ENCODE measurements at regions not wholly inside any gene's neighbourhood (a gene's known extent, or its start where the extent isn't known, plus 50 kb on each side); places are given as distances from the start of the nearest gene placed in this dataset.

DNA sequence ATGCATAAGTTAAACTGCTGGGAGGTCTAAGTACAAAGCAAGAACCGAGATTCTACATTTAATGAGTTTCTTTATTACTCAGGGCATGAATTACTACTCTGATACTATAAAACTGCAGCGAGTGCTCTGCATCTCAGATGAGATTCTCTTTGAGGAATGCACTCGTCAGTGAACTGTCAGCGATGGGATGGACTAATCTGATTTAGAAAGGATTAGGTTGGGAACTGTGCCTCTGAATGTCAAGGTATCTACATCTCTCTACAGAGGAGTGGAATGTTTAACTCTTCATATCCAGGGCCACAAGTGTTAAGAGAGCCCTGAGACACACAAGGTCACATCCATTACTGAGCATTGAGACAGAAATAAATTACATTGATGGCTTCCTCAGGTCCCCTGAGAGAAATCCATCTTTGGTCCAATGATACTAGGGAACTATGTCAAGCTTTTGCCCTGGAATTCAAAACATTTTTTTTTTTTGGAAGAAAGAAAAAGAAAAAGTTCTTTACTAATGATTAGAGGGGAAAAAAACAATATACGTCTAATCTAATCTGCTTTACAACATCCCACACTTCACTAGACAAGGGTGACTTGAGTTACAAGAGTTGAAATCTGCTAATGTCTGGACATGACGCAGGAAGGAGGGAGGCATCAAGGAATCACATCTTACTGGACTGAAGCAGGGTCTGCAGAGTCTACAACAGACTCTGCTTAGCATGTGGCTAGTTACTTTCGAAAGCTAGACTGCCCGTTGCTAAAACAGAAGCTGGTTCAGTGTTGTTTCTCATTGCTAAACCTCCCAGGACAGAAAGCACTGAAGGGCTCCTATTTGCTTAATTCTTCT, 270.0 kb upstream of the TLE4 start:
- no peak for DNase-seq

DNA sequence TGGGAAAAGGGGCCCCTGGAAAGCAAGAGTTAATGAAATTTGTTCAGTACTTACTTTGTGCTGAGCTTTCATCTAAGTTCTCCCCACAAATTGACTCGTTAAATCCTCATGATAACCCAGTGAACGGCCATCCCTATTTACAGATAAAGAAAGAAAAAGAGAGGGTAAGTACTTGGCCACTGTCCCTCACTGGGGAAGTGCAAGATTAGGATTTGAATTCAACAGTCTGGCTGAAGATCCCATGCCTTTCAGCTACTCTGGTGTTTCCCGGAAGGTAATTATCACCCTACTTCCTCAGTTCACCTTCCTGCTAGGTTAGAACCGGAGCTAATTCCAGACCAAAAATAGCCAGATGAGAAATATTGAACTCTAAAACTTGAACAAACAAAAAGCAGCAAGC, 269.2 kb upstream of the TLE4 start:
- no peak for DNase-seq

DNA sequence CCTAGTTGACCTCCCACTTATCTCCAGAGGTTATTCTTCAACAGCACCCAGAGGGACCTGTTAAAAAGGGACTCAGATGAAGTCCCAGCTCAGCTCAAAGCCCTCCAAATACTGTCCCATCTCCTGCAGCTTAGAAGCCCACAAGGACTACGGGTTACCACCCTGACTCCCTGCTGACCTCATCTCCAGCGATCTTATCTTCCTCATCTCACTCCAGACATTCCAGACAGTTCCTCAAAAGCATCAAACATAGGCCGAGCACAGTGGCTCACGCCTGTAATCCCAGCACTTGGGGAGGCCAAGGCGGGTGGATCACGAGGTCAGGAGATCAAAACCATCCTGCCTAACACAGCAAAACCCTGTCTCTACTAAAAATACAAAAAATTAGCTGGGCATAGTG, 263.8 kb upstream of the TLE4 start:
- DNase-seq = no peak

DNA sequence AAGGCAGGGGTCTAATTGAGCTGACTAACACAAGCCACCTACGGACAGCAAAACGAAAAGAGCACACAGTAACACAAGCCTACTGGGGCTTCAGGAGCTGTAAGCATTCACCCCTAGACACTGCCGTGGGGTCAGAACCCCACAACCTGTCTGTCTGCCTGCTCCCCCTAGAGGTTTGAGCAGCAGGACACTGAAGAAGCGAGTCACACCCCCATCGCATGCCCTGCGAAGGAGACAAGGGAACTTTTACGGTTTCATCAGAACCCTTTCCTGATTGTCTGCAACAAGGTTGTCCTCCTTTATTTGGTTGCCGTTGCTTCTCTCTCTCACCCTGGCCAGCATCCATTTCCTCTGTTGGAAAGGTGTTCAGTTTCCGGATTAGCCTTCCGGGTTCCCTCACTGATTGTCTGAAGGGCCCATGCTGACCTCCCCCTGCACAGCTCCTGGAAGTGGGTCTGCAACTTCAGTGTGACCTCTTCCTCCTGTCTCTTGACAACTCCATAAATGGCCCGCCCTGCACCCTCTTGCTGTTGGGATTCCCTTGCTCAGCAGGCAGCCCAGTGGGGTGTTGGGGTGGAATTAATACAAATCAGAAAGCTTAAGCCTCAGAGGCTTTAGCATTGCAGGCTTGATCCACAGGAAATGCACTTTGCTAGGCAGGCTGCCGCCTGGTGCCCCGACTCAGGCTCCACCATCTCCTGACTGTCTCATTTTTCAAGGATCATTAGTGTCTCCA, 258.9 kb upstream of the TLE4 start:
- no peak for DNase-seq

DNA sequence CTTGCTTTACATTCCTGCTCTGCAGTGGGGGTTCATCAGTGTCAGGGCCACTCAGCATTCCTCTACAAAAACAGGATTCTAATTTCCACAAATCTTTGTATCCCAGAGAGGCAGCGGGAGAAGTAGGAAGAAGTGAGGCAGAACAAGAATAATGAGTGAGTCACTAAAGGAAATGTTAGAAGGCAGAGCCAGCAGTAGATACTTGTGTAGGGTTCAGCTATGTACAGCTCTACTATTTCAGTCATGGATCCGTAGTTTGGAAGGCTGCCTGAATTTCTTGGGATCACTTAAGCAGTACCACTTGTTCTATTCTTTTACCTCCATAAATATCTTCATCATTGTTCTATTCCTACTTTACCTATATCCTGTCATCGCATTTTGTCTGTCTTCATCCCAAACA, 246.3 kb upstream of the TLE4 start:
- DNase-seq = no peak

DNA sequence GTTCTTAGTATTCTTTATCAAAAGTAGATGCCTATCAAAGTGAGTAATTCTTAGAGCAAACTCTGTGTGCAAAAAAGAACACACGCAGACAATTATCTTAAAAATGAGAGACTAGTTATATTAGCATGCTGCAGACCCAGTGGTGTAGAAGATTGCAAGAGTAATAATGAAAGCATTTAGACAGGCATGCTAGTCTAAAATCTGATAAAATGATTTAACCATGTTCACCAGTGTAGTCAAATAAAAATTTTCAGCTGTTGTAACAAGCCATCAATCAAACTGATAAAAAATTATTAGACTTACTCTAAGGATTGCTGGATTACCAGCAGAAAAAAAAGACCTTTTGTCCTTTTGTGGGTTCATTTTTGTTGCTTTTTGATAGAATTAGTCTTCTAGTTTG, 241.9 kb upstream of the TLE4 start:
- no peak for DNase-seq

DNA sequence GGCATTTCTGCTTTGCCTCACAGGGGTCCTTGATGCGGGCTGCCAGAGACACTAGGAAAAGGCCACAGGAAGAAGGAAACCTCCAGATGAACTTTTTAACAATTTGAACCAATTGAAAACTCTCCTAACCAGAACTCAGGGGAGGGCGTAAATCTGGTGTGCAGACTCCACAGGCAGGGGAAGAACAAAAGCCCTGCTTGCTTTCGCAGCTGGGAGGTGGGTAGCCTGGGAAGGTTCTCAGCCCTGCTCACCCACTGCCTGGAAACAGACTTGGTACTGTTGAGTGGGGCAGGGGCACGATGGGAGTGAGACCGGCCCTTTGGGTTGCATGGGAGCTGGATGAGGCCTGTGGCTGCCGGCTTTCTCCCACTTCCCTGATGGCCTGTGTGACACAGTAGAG, 237.8 kb upstream of the TLE4 start:
- DNase-seq = no peak

DNA sequence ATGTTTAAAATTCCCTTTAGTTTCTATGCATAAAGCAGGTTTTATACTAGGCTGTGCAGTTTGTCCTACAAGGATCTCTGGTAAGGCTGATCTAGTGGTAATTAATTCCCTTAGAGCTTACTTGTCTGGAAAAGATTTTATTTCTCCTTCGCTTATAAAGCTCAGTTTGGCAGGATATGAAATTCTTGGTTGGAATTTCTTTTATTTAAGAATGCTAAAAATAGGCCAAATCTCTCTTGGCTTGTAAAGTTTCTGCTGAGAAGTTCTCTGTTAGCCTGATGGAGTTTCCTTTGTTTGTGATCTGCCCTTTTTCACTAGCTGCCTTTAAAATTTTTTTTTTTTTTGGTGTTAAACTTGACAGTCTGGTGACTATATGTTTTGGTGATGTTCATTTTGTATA, 237.1 kb upstream of the TLE4 start:
- no peak for DNase-seq

DNA sequence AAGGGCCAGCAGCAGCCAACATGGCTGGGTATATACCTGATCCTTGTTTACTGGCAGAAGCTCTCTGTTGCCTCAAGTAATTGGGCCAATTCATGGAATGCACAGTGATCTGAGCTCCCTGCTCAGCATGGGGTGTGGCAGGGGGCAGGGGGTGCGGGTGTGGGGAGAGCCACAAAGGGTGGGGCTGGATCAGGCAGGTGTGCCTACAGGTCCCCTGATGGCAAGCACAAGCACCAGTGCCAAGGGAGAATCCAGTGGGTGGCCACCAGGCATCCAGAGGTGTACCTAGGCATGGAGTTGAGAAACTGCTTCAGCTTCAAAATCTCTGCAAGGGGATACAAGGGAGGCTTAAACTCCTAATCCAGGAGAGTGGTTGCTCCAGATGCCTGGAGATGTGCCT, 235.8 kb upstream of the TLE4 start:
- DNase-seq = no peak

DNA sequence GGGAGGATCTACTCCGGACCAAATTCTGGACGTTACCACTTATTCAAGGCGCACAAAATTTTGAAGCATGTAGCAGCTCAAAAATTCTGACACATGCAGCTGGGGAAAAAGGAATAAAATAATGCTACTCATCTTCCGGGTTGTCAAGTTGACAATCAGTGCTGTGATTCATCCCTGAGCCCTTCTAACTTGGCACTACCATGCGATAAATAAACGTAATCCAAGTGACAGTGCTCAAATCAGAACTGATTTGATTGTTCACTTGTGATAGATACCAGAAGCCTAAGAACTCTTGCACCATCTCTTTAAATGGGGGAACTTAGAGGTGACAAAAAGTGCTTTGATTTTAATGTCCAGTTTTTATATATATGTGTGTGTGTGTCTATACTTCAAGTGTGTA, 230.2 kb upstream of the TLE4 start:
- no peak for DNase-seq

DNA sequence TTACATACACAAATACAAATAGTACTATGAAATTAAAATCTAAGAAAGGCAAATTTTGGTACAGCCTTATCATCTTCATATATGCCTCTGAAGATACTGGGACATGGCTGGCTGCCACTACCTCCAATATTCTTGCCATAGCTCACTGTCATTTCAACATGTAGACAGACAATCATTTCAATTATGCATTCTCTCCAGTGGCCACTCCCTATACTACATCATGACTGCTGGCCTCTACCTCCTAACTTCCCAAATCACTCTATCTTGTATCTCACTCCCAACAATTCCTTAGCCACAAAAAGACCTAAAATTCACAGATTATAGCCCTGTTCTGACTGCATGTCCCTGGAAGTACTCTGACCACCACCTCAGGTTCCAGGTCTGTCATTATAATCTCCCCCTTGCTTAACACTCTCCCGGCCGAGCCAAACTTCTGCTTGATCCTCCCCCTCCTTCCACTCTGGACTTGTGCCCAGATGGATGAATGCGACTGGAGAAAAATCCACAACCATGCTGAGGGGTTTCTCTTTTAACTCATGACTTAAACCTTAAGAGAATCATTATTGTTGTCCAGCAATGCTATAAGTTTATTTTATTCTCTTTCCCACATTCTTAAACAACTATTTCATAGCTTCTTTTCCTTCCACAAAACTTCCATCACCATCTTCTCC, 225.3 kb upstream of the TLE4 start:
- no peak for DNase-seq

DNA sequence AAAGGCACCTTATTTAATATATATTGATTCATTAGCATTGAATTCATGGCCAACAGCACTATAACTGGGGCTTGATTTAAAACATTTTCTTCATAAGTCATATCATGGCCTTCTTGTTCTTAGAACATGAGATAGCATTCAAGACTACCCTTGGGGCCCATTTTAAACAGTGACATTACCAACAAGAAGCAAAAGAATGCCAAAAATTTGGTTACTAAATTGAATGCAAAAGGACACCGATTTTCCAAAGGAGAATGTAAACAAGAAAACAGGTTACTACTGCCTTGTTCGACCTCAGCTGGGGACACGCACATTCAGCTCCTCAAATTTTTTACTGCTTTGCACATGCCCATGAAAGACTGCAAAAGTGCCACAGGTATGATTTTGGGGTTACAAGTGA, 219.4 kb upstream of the TLE4 start:
- no peak for DNase-seq

DNA sequence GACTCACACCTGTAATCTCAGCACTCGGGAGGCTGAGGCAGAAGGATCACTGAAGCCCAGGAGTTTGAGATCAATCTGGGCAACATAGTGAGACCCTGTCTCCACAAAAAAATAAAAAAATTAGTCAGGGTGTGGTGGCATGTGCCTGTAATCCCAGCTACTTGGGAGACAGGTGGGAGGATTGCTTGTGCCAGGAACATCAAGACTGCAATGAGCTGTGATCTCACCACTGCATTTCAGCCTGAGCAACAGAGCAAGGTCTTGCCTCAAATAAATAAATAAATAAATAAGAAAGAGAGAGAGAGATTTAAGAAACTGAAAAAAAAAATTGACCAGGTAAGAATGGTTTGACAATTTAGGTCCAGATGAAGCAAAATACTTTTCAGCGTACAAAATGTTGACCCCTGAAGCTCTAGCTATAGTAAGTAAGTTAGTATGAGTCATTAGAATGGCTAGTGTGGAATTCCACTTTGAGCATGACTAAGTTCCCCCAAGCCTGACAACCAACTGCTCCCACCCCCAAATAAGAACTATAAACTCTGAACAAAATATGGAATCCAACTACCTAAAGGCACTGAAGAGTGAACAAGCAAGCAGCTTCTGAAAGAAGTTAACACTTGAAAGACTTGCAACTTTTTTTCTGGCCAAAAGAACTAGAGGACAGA, 217.8 kb upstream of the TLE4 start:
- DNase-seq = no peak

DNA sequence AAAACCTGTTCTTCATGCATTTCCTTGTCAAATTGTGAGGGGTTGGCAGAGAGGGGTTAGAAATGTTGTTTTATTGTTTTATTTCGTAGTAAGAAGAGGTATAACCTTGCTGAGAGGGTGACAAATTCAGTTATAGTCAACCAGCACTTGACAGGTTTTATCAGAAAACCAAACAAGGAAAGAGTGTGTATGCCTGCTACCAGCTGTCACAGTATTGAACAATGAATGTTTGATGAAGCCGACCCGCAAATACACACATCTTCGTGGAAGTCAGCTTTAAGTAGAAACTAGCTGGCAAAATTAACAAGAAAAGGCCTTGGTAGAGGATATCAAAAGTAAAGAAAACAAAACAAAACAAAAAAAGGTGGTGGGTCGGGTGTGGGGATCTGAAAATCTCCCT, 214.6 kb upstream of the TLE4 start:
- no peak for DNase-seq

DNA sequence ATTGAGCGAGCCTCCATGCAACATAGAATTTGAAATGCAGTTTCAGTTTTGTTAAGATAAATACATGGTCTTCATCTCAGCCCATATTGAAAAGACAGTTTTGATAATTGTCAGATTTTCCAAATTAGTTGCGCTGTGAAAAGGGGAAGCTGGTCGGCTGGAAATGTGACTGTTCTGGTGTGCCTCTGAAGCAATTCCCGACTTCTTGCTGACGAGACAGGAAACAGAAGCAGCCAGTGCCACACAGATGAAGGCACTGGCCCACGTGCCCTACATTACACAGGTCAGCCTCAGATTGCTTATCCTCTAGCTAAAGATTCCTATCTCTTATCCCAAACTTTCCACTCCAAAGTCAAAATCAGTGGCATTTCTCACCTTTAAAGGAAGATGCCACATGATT, 214.1 kb upstream of the TLE4 start:
- no peak for DNase-seq

DNA sequence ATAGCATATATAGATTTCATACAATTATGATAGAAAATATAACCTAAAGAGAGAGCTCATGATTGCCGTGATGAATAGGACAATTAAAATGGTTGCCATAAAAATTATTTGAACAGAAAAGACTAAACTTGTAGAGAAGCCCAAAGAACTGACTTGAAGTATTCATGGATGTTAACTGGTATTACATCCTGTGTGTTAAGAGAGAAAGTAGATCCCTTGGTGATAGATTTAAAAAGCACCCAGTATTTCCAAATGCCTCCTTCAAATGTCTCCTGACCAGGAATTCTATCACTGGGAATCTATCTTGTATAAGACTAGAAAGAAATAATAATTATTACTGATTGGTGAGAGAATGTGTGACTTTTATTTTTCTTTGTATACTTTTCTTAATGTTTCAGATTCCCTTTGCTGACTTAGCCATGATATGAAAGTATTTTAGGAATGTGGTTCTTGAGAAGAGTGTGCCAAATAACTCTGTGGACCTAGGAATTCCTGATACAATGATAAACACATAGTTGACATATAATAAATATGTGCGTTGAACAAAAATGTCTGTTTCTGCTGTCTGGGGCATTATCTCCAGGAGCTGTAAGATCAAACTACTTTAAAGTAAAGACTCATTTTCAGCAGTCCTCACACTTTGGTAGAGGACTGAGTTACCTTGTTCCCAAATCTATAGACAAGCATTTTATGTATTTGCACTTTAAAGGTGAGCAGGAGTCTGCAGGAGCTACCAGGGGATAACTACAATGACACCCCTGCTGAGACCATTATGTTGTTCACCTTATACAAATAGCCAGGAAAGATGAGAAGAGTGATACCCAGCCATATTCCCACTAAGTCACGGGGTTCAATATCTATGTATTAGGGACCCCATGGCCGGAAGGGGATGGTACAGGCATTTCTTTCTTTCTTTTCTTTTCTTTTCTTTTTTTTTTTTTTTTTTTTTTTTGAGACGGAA, 211.1 kb upstream of the TLE4 start:
- DNase-seq = no peak

DNA sequence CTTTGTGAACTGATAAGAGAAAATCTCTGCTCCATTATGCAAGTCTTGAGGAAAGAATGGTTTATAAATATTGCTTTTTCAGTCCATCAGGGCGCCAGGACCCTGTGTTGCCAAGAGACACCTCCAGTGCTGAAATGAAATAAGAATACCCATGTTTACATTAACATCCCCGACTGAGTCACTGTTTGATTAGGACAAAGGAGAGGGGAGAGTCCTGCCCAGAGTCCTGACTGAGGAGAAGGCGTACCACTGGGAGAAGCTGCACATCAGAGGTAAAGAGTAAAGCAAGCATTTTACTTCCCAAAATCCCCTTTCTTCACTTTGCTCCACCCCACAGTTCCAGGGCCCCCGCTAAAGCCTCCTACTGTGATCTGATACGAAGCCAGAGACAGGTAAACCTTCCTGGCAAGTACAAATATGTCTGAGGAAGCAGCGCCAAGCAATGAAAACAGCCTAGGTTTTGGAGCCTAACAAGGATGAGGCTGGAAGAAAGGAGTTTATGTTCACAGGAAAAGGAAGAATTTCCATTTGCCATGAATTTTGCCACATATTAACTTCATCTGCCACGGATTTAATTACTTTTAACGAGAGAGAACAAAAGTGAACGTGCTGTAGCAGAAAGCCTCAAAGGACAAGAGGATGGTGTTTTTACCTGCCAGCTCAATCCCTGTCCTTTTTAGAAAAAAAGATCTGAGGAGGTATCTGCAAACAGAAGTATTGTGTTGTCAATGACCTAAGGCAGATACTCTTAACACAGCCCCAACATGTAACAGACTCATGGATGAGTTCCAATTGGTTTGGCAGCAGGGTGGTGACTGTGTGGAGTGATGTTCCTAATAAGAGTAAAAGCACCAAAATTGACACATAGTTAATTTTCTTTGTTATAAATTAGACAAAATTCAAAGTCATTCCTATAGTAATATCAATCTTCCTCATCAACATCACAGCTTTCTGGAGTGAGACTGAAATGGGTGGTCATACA, 209.4 kb upstream of the TLE4 start:
- no peak for DNase-seq

DNA sequence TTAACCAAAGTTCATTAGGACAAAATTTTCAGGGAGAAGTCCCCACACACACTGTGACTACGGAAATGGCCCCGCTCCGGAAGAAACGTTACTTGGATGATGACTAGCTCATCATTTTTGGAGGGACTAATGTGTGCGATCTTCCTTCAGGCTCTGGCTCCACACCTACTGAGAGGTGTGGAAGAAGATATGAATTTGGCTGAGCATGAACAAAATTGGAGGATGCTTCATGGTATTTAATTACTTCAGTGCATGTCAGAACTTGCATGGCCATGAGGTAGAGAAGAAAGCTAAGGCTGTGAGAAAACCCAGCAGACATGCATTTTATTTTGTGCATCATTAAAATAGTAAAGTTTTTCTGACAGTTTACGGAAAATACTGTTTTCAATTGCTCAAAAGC, 202.1 kb upstream of the TLE4 start:
- DNase-seq = no peak

DNA sequence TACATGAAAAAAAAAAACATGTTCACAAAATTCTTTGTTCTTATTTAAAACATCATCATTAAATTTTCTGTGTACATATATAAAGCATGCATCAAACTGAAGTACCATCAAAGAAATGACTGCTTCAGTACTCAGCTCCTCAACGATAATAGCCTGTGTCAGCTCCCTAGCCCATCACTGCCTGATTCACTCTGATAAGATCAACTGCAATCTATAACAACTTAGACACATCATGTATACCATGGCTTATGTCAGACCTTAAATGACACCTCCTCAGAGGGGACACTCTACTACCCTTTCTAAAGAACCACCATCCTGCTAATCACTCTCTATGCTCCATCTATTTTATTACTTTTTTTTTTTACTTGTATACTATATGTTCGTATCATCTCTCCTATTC, 200.5 kb upstream of the TLE4 start:
- no peak for DNase-seq

DNA sequence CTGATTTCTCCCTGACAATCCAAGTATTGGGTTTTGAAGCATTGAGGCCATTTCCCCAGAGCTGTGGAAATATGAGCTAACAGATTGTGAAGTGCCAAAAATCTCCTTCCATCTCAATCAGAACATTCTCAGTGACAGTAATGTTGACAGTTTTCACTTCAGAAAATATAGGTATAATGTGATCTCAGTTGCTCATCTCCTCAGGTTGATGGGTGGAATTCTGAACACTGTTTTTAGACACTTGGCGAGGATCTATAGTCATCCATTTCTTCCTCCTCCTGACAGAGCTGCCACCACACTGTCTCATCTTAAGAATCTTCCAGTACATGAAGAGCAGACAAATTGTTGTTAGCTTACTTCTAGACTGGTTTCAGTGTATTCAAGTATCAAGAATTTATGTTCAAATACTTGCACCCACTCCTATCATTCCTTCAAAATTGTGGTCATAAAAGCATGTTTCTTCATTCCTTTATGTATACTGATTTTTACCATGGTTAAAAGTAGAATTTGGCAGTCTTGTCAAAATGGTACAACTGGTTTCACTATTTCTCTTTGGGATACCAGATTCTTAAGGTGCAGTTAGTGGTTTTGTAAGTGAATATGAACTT, 199.7 kb upstream of the TLE4 start:
- no peak for DNase-seq

All from activated CD8-positive, alpha-beta memory T cell treated with anti-CD3 and anti-CD28 coated beads for 24 hours (primary cell).